HEK293 (cell line): ENCODE measurements at regions not wholly inside any gene's neighbourhood (a gene's known extent, or its start where the extent isn't known, plus 50 kb on each side); places are given as distances from the start of the nearest gene placed in this dataset.

Source experiments
- CTCF ChIA-PET: fragments of 350-600 bp; formaldehyde crosslinking; extraction: SDS; loops from one replicate; lab custom pipeline; 2021; ENCODE audit warnings: antibody characterized with exemption; lab: Yijun Ruan, JAX
- POLR2A ChIA-PET: fragments of 300-600 bp; formaldehyde crosslinking; extraction: SDS; loops from one replicate; lab custom pipeline; 2020; ENCODE audit warnings: antibody characterized with exemption, inconsistent platforms; lab: Yijun Ruan, JAX
- H3K27ac ChIP-seq: fragments of 200-500 bp; sonication (Bioruptor generic); 2 replicates; pipeline ENCODE4 v1.5.1; 2014; ENCODE audit warnings: low read depth, low read length, control low read depth, inconsistent platforms; ENCODE audit errors: extremely low read depth
- H3K36me3 ChIP-seq, 2 experiments: fragments of 200-500 bp in 1 of 2; sonication (Bioruptor generic) in 1 of 2; 1 replicate in 1 of 2; 2 replicates in 1 of 2; pipeline ENCODE4 v1.5.1; 2014 to 2017; ENCODE audit warnings: inconsistent platforms in 2 of 2, low read length in 2 of 2; ENCODE audit not compliant: control insufficient read depth in 2 of 2, insufficient read depth in 1 of 2
- H3K4me1 ChIP-seq: fragments of 200-500 bp; sonication (Bioruptor generic); 2 replicates; pipeline ENCODE4 v1.5.1; 2014; ENCODE audit warnings: mild to moderate bottlenecking, low read length, inconsistent platforms; ENCODE audit not compliant: control insufficient read depth, insufficient read depth
- H3K4me3 ChIP-seq: 2 replicates; pipeline ENCODE4 v1.5.1; 2011; ENCODE audit warnings: low read depth, mild to moderate bottlenecking, control low read depth, low read length, moderate library complexity
- H3K9me3 ChIP-seq: fragments of 200-500 bp; sonication (Bioruptor generic); 2 replicates; pipeline ENCODE4 v1.5.1; 2014; ENCODE audit warnings: low read depth, low read length, inconsistent platforms; ENCODE audit not compliant: control insufficient read depth, insufficient read depth
- HOXA7 ChIP-seq: sonication (generic); formaldehyde crosslinking; IDR thresholded peaks from 2 replicates; pipeline ENCODE4 v1.8.1; 2022; ENCODE audit warnings: missing genetic modification reagents, borderline replicate concordance
- HOXC10 ChIP-seq: sonication (generic); formaldehyde crosslinking; IDR thresholded peaks from 2 replicates; pipeline ENCODE4 v1.8.1; 2023; ENCODE audit warnings: mild to moderate bottlenecking, missing genetic modification reagents
- MZF1 ChIP-seq: fragments of 450-650 bp; formaldehyde crosslinking; IDR thresholded peaks from 2 replicates; pipeline ENCODE4 v1.5.1; 2017; ENCODE audit warnings: missing biosample characterization, missing genetic modification characterization, borderline replicate concordance
- SCRT2 ChIP-seq: fragments of 450-650 bp; formaldehyde crosslinking; IDR thresholded peaks from 2 replicates; pipeline ENCODE4 v1.5.1; 2016; ENCODE audit warnings: missing biosample characterization, missing genetic modification characterization
- SP3 ChIP-seq: fragments of 450-650 bp; formaldehyde crosslinking; IDR thresholded peaks from 2 replicates; pipeline ENCODE4 v1.5.1; 2016; ENCODE audit warnings: missing biosample characterization, missing genetic modification characterization
- SP7 ChIP-seq: fragments of 450-650 bp; formaldehyde crosslinking; IDR thresholded peaks from 2 replicates; pipeline ENCODE4 v1.5.1; 2016; ENCODE audit warnings: missing biosample characterization, missing genetic modification characterization
- ZBTB20 ChIP-seq: fragments of 450-650 bp; formaldehyde crosslinking; IDR thresholded peaks from 2 replicates; pipeline ENCODE4 v1.5.1; 2016; ENCODE audit warnings: missing biosample characterization, missing genetic modification characterization
- ZNF211 ChIP-seq: fragments of 450-650 bp; formaldehyde crosslinking; IDR thresholded peaks from 2 replicates; pipeline ENCODE4 v1.5.1; 2016; ENCODE audit warnings: low read depth, missing biosample characterization, missing genetic modification characterization
- ZNF214 ChIP-seq: fragments of 450-650 bp; formaldehyde crosslinking; IDR thresholded peaks from 2 replicates; pipeline ENCODE4 v1.5.1; 2017; ENCODE audit warnings: missing biosample characterization, mild to moderate bottlenecking, missing genetic modification characterization, borderline replicate concordance
- ZNF248 ChIP-seq: fragments of 450-650 bp; formaldehyde crosslinking; IDR thresholded peaks from 2 replicates; pipeline ENCODE4 v1.5.1; 2017; ENCODE audit warnings: missing biosample characterization, missing genetic modification characterization
- ZNF274 ChIP-seq, 2 experiments: fragments of 200-500 bp in 1 of 2; fragments of 450-650 bp in 1 of 2; sonication (Bioruptor generic) in 1 of 2; formaldehyde crosslinking in 1 of 2; IDR thresholded peaks; 2 replicates each; pipeline versions ENCODE4 v1.5.1 to v1.6.1; 2014 to 2016; ENCODE audit warnings: borderline replicate concordance in 1 of 2, inconsistent platforms in 1 of 2, low read length in 1 of 2, missing biosample characterization in 1 of 2, missing genetic modification characterization in 1 of 2
- ZNF354C ChIP-seq: fragments of 450-650 bp; formaldehyde crosslinking; IDR thresholded peaks from 2 replicates; pipeline ENCODE4 v1.5.1; 2016; ENCODE audit warnings: missing biosample characterization, missing genetic modification characterization, low read depth, borderline replicate concordance
- ZNF404 ChIP-seq: fragments of 450-650 bp; formaldehyde crosslinking; IDR thresholded peaks from 2 replicates; pipeline ENCODE4 v1.5.1; 2017; ENCODE audit warnings: missing biosample characterization, missing genetic modification characterization
- ZNF423 ChIP-seq: fragments of 450-650 bp; formaldehyde crosslinking; IDR thresholded peaks from 2 replicates; pipeline ENCODE4 v1.5.1; 2016; ENCODE audit warnings: missing biosample characterization, missing genetic modification characterization
- ZNF433 ChIP-seq: fragments of 450-650 bp; formaldehyde crosslinking; IDR thresholded peaks from 2 replicates; pipeline ENCODE4 v1.5.1; 2016; ENCODE audit warnings: missing biosample characterization, missing genetic modification characterization, low read depth
- ZNF473 ChIP-seq: fragments of 450-650 bp; formaldehyde crosslinking; IDR thresholded peaks from 2 replicates; pipeline ENCODE4 v1.5.1; 2017; ENCODE audit warnings: missing biosample characterization, missing genetic modification characterization
- ZNF48 ChIP-seq: fragments of 450-650 bp; formaldehyde crosslinking; IDR thresholded peaks from 2 replicates; pipeline ENCODE4 v1.5.1; 2016; ENCODE audit warnings: missing biosample characterization, missing genetic modification characterization
- ZNF768 ChIP-seq: fragments of 450-650 bp; formaldehyde crosslinking; IDR thresholded peaks from 2 replicates; pipeline ENCODE4 v1.5.1; 2018; ENCODE audit warnings: missing biosample characterization, mild to moderate bottlenecking, missing genetic modification characterization
- ZNF837 ChIP-seq: fragments of 450-650 bp; formaldehyde crosslinking; IDR thresholded peaks from 2 replicates; pipeline ENCODE4 v1.5.1; 2016; ENCODE audit warnings: missing biosample characterization, missing genetic modification characterization
- TF ChIP-seq, protein P1 (sequence below): fragments of 450-650 bp; formaldehyde crosslinking; IDR thresholded peaks from 2 replicates; pipeline ENCODE4 v1.5.1; 2016; ENCODE audit warnings: missing biosample characterization, missing genetic modification characterization, borderline replicate concordance
- TF ChIP-seq, protein P2 (sequence below): fragments of 450-650 bp; IDR thresholded peaks from 2 replicates; pipeline ENCODE4 v1.5.1; 2018; ENCODE audit warnings: missing biosample characterization, missing genetic modification characterization
- TF ChIP-seq, protein P3 (sequence below): fragments of 450-650 bp; formaldehyde crosslinking; IDR thresholded peaks from 2 replicates; pipeline ENCODE4 v1.5.1; 2016; ENCODE audit warnings: missing biosample characterization, missing genetic modification characterization
- TF ChIP-seq, protein P4 (sequence below): sonication (generic); formaldehyde crosslinking; IDR thresholded peaks from 2 replicates; pipeline ENCODE4 v1.8.1; 2022; ENCODE audit warnings: mild to moderate bottlenecking, moderate library complexity, missing genetic modification reagents

DNA sequence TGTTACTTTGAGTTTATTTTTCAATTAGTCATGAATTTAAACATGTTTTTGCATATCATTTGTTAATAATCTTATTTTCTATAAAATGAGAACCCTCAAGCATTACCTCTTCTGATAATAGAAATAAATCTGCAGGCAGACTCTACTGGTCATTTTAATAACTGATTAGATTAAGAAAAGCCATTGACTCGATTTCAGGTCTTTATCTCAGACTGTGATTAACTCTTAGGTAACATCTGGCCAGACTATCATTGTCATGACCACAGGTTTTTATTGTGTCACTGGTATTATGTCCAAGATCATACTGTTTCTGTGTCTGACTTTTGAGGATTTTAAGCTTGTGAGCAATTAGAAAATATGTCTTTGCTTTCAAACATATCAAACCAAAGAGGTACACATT is 83.6 kb upstream of the SLC13A1 start (continued):
- TF ChIP-seq, protein P1, sequence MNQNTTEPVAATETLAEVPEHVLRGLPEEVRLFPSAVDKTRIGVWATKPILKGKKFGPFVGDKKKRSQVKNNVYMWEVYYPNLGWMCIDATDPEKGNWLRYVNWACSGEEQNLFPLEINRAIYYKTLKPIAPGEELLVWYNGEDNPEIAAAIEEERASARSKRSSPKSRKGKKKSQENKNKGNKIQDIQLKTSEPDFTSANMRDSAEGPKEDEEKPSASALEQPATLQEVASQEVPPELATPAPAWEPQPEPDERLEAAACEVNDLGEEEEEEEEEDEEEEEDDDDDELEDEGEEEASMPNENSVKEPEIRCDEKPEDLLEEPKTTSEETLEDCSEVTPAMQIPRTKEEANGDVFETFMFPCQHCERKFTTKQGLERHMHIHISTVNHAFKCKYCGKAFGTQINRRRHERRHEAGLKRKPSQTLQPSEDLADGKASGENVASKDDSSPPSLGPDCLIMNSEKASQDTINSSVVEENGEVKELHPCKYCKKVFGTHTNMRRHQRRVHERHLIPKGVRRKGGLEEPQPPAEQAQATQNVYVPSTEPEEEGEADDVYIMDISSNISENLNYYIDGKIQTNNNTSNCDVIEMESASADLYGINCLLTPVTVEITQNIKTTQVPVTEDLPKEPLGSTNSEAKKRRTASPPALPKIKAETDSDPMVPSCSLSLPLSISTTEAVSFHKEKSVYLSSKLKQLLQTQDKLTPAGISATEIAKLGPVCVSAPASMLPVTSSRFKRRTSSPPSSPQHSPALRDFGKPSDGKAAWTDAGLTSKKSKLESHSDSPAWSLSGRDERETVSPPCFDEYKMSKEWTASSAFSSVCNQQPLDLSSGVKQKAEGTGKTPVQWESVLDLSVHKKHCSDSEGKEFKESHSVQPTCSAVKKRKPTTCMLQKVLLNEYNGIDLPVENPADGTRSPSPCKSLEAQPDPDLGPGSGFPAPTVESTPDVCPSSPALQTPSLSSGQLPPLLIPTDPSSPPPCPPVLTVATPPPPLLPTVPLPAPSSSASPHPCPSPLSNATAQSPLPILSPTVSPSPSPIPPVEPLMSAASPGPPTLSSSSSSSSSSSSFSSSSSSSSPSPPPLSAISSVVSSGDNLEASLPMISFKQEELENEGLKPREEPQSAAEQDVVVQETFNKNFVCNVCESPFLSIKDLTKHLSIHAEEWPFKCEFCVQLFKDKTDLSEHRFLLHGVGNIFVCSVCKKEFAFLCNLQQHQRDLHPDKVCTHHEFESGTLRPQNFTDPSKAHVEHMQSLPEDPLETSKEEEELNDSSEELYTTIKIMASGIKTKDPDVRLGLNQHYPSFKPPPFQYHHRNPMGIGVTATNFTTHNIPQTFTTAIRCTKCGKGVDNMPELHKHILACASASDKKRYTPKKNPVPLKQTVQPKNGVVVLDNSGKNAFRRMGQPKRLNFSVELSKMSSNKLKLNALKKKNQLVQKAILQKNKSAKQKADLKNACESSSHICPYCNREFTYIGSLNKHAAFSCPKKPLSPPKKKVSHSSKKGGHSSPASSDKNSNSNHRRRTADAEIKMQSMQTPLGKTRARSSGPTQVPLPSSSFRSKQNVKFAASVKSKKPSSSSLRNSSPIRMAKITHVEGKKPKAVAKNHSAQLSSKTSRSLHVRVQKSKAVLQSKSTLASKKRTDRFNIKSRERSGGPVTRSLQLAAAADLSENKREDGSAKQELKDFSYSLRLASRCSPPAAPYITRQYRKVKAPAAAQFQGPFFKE (tag by site-specific recombination), result no peak
- no peak for TF ChIP-seq ZNF837
- no peak for TF ChIP-seq SP7

DNA sequence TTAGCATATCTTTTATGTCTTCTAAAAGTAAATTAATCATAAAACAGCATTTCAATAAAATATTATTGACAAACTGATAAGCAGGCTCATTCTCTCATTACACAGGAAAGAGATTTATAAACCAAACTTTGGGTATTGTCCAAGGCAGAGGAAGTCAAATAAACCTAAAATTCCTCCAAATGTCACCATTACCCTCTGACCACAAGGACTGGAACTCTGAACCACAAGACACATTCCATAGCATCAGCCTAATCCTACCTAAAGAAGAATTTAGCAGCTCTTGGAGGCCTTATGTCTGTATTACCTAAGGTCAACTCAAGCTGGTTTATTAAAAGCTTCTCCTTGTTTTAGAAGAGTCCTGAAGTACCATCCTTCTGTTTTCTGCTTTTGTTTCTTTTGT is 82.4 kb upstream of the SLC13A1 start:
- no peak overlapping the region for H3K27ac ChIP-seq
- no peaks in the 10 kb centered on the region for H3K9me3 ChIP-seq
- H3K4me1 ChIP-seq, result no peaks in the 10 kb centered on the region
- no peak for TF ChIP-seq HOXA7 (CRISPR knock-in tag)
- no peak for TF ChIP-seq ZNF248 (tag by site-specific recombination)
- no peak for TF ChIP-seq ZNF768 (tag by site-specific recombination)
- TF ChIP-seq, protein P2, sequence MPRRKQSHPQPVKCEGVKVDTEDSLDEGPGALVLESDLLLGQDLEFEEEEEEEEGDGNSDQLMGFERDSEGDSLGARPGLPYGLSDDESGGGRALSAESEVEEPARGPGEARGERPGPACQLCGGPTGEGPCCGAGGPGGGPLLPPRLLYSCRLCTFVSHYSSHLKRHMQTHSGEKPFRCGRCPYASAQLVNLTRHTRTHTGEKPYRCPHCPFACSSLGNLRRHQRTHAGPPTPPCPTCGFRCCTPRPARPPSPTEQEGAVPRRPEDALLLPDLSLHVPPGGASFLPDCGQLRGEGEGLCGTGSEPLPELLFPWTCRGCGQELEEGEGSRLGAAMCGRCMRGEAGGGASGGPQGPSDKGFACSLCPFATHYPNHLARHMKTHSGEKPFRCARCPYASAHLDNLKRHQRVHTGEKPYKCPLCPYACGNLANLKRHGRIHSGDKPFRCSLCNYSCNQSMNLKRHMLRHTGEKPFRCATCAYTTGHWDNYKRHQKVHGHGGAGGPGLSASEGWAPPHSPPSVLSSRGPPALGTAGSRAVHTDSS, result no peak
- TF ChIP-seq HOXC10, result no peak
- TF ChIP-seq ZBTB20 (tag by site-specific recombination), result no peak
- TF ChIP-seq, protein P3, sequence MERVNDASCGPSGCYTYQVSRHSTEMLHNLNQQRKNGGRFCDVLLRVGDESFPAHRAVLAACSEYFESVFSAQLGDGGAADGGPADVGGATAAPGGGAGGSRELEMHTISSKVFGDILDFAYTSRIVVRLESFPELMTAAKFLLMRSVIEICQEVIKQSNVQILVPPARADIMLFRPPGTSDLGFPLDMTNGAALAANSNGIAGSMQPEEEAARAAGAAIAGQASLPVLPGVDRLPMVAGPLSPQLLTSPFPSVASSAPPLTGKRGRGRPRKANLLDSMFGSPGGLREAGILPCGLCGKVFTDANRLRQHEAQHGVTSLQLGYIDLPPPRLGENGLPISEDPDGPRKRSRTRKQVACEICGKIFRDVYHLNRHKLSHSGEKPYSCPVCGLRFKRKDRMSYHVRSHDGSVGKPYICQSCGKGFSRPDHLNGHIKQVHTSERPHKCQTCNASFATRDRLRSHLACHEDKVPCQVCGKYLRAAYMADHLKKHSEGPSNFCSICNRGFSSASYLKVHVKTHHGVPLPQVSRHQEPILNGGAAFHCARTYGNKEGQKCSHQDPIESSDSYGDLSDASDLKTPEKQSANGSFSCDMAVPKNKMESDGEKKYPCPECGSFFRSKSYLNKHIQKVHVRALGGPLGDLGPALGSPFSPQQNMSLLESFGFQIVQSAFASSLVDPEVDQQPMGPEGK, result no peak
- no peak for TF ChIP-seq ZNF354C (tag by site-specific recombination)
- TF ChIP-seq ZNF433 (tag by site-specific recombination), result no peak
- no peak for TF ChIP-seq ZNF274 (IDR thresholded peaks at IDR 0.05; ENCODE audit: low read length)
- no peak for TF ChIP-seq ZNF274 (tag by site-specific recombination; IDR thresholded peaks at IDR 0.05; ENCODE audit: borderline replicate concordance)
- TF ChIP-seq ZNF48 (tag by site-specific recombination), result no peak
- H3K4me3 ChIP-seq, result no peak overlapping the region
- no peaks in the 10 kb centered on the region for H3K36me3 ChIP-seq
- ChIA-PET POLR2A (no interaction called here), CTCF (interaction anchor here (0.6 kb wide), 1 partner anchor 316 kb away, joined by 4 read pairs; no protein-coding TSS in a partner anchor)

DNA sequence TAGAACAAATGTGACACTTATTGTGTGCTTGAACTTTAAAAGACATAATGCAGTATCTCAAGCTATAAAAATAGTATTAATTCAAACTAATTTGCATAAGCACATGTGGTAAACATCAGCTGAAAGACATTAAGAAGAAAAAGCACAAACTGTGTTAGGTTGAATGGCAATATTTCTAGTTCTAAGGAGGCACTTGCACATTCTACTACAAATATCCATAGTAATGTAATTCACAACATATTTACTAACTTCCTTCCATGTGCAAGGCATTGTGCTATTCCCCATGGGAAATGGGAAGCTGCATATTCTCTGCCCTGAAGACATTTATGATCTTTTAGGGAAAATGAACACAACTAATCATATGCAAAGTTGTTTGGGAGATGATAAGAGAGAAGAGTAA is 80.2 kb upstream of the SLC13A1 start:
- Histone ChIP-seq H3K27ac (no peak overlapping the region), H3K36me3 (no peaks in the 10 kb centered on the region), H3K4me3 (no peak overlapping the region), H3K9me3 (no peaks in the 10 kb centered on the region), H3K4me1 (no peaks in the 10 kb centered on the region)
- CTCF ChIA-PET, result no interaction called here
- POLR2A ChIA-PET, result no interaction called here
- TF ChIP-seq ZNF211, result no peak
- no peak for TF ChIP-seq ZNF214
- TF ChIP-seq SP3 (tag by site-specific recombination), result no peak
- TF ChIP-seq MZF1, result no peak
- no peak for TF ChIP-seq ZNF473 (tag by site-specific recombination)
- no peak for TF ChIP-seq SCRT2 (tag by site-specific recombination)
- TF ChIP-seq, protein P4, sequence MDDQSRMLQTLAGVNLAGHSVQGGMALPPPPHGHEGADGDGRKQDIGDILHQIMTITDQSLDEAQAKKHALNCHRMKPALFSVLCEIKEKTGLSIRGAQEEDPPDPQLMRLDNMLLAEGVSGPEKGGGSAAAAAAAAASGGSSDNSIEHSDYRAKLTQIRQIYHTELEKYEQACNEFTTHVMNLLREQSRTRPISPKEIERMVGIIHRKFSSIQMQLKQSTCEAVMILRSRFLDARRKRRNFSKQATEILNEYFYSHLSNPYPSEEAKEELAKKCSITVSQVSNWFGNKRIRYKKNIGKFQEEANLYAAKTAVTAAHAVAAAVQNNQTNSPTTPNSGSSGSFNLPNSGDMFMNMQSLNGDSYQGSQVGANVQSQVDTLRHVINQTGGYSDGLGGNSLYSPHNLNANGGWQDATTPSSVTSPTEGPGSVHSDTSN (CRISPR knock-in tag), result no peak
- TF ChIP-seq ZNF404 (tag by site-specific recombination), result no peak
- TF ChIP-seq ZNF423, result no peak
